K562 (cell line): ENCODE measurements at regions not wholly inside any gene's neighbourhood (a gene's known extent, or its start where the extent isn't known, plus 50 kb on each side); places are given as distances from the start of the nearest gene placed in this dataset.

ENCODE experiments used
- ATAC-seq: fragments of 200-7000 bp; cut with Tn5 transposase; 3 replicates; pipeline ENCODE4 v1.9.1; 2020; ENCODE audit warnings: moderate library complexity
- BruUV-seq: library from RNA; stranded (reverse); fragments of 400-500 nt; replicated peaks from 2 replicates; lab custom pipeline; 2021; lab: Mats Ljungman, UMichigan
- CTCF ChIA-PET: fragments of 300-600 bp; formaldehyde crosslinking; extraction: SDS; loops from one replicate; lab custom pipeline; 2021; ENCODE audit warnings: low intra/inter-chr PET ratio; lab: Yijun Ruan, JAX
- POLR2A ChIA-PET: fragments of 300-600, 350-650 bp; sonication (Branson Sonifier 250); formaldehyde crosslinking; extraction: SDS; loops from one replicate; lab custom pipeline; 2021; ENCODE audit warnings: antibody characterized with exemption, inconsistent platforms; lab: Yijun Ruan, JAX
- DNase-seq, 4 experiments: peaks; one replicate each; pipeline versions ENCODE4 v3.0.0 to v3.0.0-alpha.2; 2011 to 2018; ENCODE audit warnings: low spot score in 3 of 4, mixed read lengths in 3 of 4; ENCODE audit errors: extremely low read depth in 1 of 4
- FAIRE-seq: peaks from 2 replicates; lab custom pipeline; 2011; peaks lifted over from hg19 to GRCh38; lab: Jason Lieb, UNC
- H2AFZ ChIP-seq: 2 replicates; pipeline ENCODE4 v1.6.0; 2011; ENCODE audit warnings: low read depth, low read length, control low read depth, inconsistent platforms
- H3K27ac ChIP-seq: fragments of 200-600 bp; 3 replicates; pipeline ENCODE4 v1.8.0; 2011; ENCODE audit warnings: low read depth, mild to moderate bottlenecking, control low read depth, inconsistent platforms, low read length, moderate library complexity, mixed read lengths; ENCODE audit errors: extremely low read depth
- H3K27me3 ChIP-seq, 2 experiments: fragments of 300-600 bp in 1 of 2; 2 replicates in 1 of 2; 3 replicates in 1 of 2; pipeline versions ENCODE4 v1.6.0 to v1.8.0; 2011; ENCODE audit warnings: inconsistent platforms in 2 of 2, low read length in 2 of 2, mild to moderate bottlenecking in 1 of 2, mixed read lengths in 1 of 2, moderate library complexity in 1 of 2; ENCODE audit not compliant: control insufficient read depth in 2 of 2, insufficient read depth in 2 of 2
- H3K36me3 ChIP-seq: fragments of 300-600 bp; 3 replicates; pipeline ENCODE4 v1.8.0; 2011; ENCODE audit warnings: mild to moderate bottlenecking, low read length, inconsistent platforms; ENCODE audit not compliant: control insufficient read depth, insufficient read depth
- H3K4me1 ChIP-seq, 2 experiments: fragments of 200-600 bp in 1 of 2; replicated peaks in 1 of 2; 2 replicates in 1 of 2; 3 replicates in 1 of 2; pipeline versions ENCODE4 v1.5.1 to v1.8.0; 2011; ENCODE audit warnings: inconsistent platforms in 2 of 2, low read length in 2 of 2, mild to moderate bottlenecking in 1 of 2, mixed read lengths in 1 of 2, moderate library complexity in 1 of 2; ENCODE audit not compliant: control insufficient read depth in 2 of 2, insufficient read depth in 2 of 2
- H3K4me2 ChIP-seq: 2 replicates; pipeline ENCODE4 v1.6.1; 2011; ENCODE audit warnings: low read length, control low read depth, inconsistent platforms, mixed read lengths; ENCODE audit not compliant: insufficient read depth
- H3K4me3 ChIP-seq: fragments of 200-600 bp; sonication (generic), shearing (Covaris generic); 2 replicates; pipeline ENCODE4 v1.5.1; 2016; ENCODE audit warnings: control low read depth, inconsistent platforms
- H3K79me2 ChIP-seq: fragments of 200-600 bp; 3 replicates; pipeline ENCODE4 v1.8.0; 2011; ENCODE audit warnings: low read length, inconsistent platforms; ENCODE audit not compliant: control insufficient read depth, insufficient read depth
- H3K9ac ChIP-seq, 2 experiments: 2 replicates each; pipeline versions ENCODE4 v1.6.0 to v1.6.1; 2011; ENCODE audit warnings: low read depth in 2 of 2, low read length in 2 of 2, control low read depth in 1 of 2, inconsistent platforms in 1 of 2, mild to moderate bottlenecking in 1 of 2, mixed read lengths in 1 of 2; ENCODE audit not compliant: insufficient read depth in 1 of 2
- H3K9me1 ChIP-seq: one replicate; pipeline ENCODE4 v1.6.0; 2011; ENCODE audit warnings: inconsistent platforms, mild to moderate bottlenecking, low read length, moderate library complexity; ENCODE audit not compliant: control insufficient read depth, insufficient read depth
- H3K9me3 ChIP-seq: replicated peaks from 2 replicates; pipeline ENCODE4 v1.5.1; 2011; ENCODE audit warnings: low read depth, low read length, inconsistent platforms; ENCODE audit not compliant: control insufficient read depth, insufficient read depth
- H4K20me1 ChIP-seq: replicated peaks from 2 replicates; pipeline ENCODE4 v1.6.1; 2011; ENCODE audit warnings: low read length, inconsistent platforms, mixed read lengths; ENCODE audit not compliant: control insufficient read depth, insufficient read depth
- CUX1 ChIP-seq: fragments of 200-800 bp; sonication (Bioruptor generic); IDR thresholded peaks from 2 replicates; pipeline ENCODE4 v1.6.1; 2016; ENCODE audit warnings: missing genetic modification characterization, missing compliant biosample characterization
- FOXP1 ChIP-seq: sonication (generic); formaldehyde crosslinking; IDR thresholded peaks from 2 replicates; pipeline ENCODE4 v1.8.0; 2022; ENCODE audit warnings: mild to moderate bottlenecking, missing genetic modification reagents
- FOXP4 ChIP-seq: sonication (generic); formaldehyde crosslinking; IDR thresholded peaks from 2 replicates; pipeline ENCODE4 v1.8.0; 2022; ENCODE audit warnings: mild to moderate bottlenecking, missing genetic modification reagents, borderline replicate concordance
- MIER1 ChIP-seq: fragments of 450-650 bp; IDR thresholded peaks from 2 replicates; pipeline ENCODE4 v1.6.1; 2016; ENCODE audit warnings: antibody characterized with exemption, mild to moderate bottlenecking, low read depth
- PML ChIP-seq: IDR thresholded peaks from 2 replicates; pipeline ENCODE4 v1.6.1; 2012; ENCODE audit warnings: low read length, inconsistent platforms
- SMARCA5 ChIP-seq: fragments of 450-650 bp; IDR thresholded peaks from 2 replicates; pipeline ENCODE4 v1.6.1; 2016
- USF1 ChIP-seq: sonication (generic); formaldehyde crosslinking; IDR thresholded peaks from 2 replicates; pipeline ENCODE4 v1.9.0; 2022; ENCODE audit warnings: mild to moderate bottlenecking, missing genetic modification reagents
- ZBTB12 ChIP-seq: fragments of 250-450 bp; sonication (Bioruptor Pico); IDR thresholded peaks from 2 replicates; pipeline ENCODE4 v1.4.0; 2020
- ZBTB8A ChIP-seq: fragments of 450-650 bp; IDR thresholded peaks from 2 replicates; pipeline ENCODE4 v1.6.1; 2018; ENCODE audit warnings: mild to moderate bottlenecking, moderate library complexity; ENCODE audit not compliant: partially characterized antibody
- ZNF449 ChIP-seq: fragments of 250-450 bp; sonication (Bioruptor Pico); IDR thresholded peaks from 2 replicates; pipeline ENCODE4 v1.8.0; 2022; ENCODE audit warnings: moderate library complexity, mild to moderate bottlenecking, inconsistent platforms
- ZNF551 ChIP-seq: fragments of 250-450 bp; sonication (Bioruptor Pico); IDR thresholded peaks from 2 replicates; pipeline ENCODE4 v1.5.0; 2021; ENCODE audit warnings: mild to moderate bottlenecking, moderate library complexity
- WGBS: fragments of 100-300 bp; shearing (Covaris generic); methylation state at CpG from one replicate; pipeline ENCODE4 v1.1.6; 2016; ENCODE audit warnings: low coverage, mixed read lengths; ENCODE audit not compliant: insufficient coverage; ENCODE audit errors: missing lambda C conversion rate; 5-methylcytosine and 5-hydroxymethylcytosine counted together
- in situ Hi-C: fragments of 300-500 bp; cut with MboI; formaldehyde crosslinking; loops from 4 replicates; pipeline ENCODE4 v1.15.0; 2018; ENCODE audit warnings: inconsistent platforms, mixed read lengths
- intact Hi-C: fragments of 100-400 bp; cut with micrococcal nuclease; formaldehyde crosslinking; loops from 2 replicates; pipeline ENCODE4 v1.14.2; 2022

- ChIA-PET POLR2A (no interaction called here), CTCF (no interaction called here)
- Histone ChIP-seq H2AFZ (no peak overlapping the region), H3K4me3 (no peak overlapping the region), H3K9me3 (no peaks in the 10 kb centered on the region; the same call in 1 of the 2 replicates), H3K4me1 (no peaks in the 10 kb centered on the region), H3K27ac (no peak overlapping the region), H3K9me1 (no peaks in the 10 kb centered on the region), H3K9ac (no peak overlapping the region), H3K36me3 (no peaks in the 10 kb centered on the region), H3K27me3 (peaks cover 4% of the 10 kb centered on the region in 2 experiments; a peak in 3 of 5 replicates), H3K4me2 (no peak overlapping the region), H3K79me2 (no peaks in the 10 kb centered on the region), H4K20me1 (no peaks in the 10 kb centered on the region)
- in situ Hi-C loops = loop anchor here (5.0 to 25.0 kb wide), 2 partner anchors 455 to 1440 kb away; no protein-coding TSS in a partner anchor
- FAIRE-seq (no peak), DNase-seq (no peak), ATAC-seq (no peak)
- no TSS peak for BruUV-seq
- 2% methylated on average over 7 of the region's 7 CpGs for WGBS
- intact Hi-C loops = no loop called here
- TF ChIP-seq ZNF551 (CRISPR knock-in tag) = no peak
- TF ChIP-seq ZBTB12 = no peak
- TF ChIP-seq CUX1 (CRISPR knock-in tag) = no peak
- TF ChIP-seq FOXP4 (CRISPR knock-in tag) = no peak
- TF ChIP-seq ZNF449 (CRISPR knock-in tag) = no peak
- no peak for TF ChIP-seq USF1 (CRISPR knock-in tag)
- no peak for TF ChIP-seq ZBTB8A
- TF ChIP-seq PML = no peak
- TF ChIP-seq MIER1 = no peak
- TF ChIP-seq FOXP1 (CRISPR knock-in tag) = no peak
- no peak for TF ChIP-seq SMARCA5
Measured at GRCh38 chr15:22227411-22228100, 147.2 kb downstream of the OR4M2 start.
